CD4-positive, alpha-beta T cell (primary cell): ENCODE measurements at regions not wholly inside any gene's neighbourhood (a gene's known extent, or its start where the extent isn't known, plus 50 kb on each side); places are given as distances from the start of the nearest gene placed in this dataset.

Source experiments
- ATAC-seq: fragments of 200-7000 bp; cut with Tn5 transposase; one replicate; pipeline ENCODE4 v1.10.0; 2022; ENCODE audit warnings: mild to moderate bottlenecking; ENCODE audit not compliant: poor library complexity
- CTCF ChIA-PET: fragments of 350-600 bp; sonication (Branson Sonifier 250); formaldehyde crosslinking; loops from one replicate; lab custom pipeline; 2021; ENCODE audit warnings: antibody characterized with exemption, inconsistent platforms; lab: Charles Lee
- POLR2A ChIA-PET: fragments of 350-600 bp; sonication (Branson Sonifier 250); formaldehyde crosslinking; loops from one replicate; lab custom pipeline; 2021; ENCODE audit warnings: antibody characterized with exemption, inconsistent platforms; lab: Charles Lee
- DNase-seq, 14 experiments: peaks; one replicate each; pipeline ENCODE4 v3.0.0-alpha.2; 2013 to 2020; ENCODE audit warnings: mixed read lengths in 2 of 14
- H3K27ac ChIP-seq, 2 donors: one replicate each; pipeline versions ENCODE4 v1.5.1 to v1.7.0; 2013; ENCODE audit warnings: low read length in 2 of 2, low read depth in 1 of 2, mild to moderate bottlenecking in 1 of 2
- H3K27me3 ChIP-seq, 2 experiments: 1 replicate in 1 of 2; 2 replicates in 1 of 2; pipeline versions ENCODE4 v1.6.1 to v1.7.0; 2013; ENCODE audit warnings: low read length in 2 of 2, control low read depth in 1 of 2, mild to moderate bottlenecking in 1 of 2, moderate library complexity in 1 of 2; ENCODE audit not compliant: insufficient read depth in 2 of 2, control insufficient read depth in 1 of 2
- H3K36me3 ChIP-seq: one replicate; pipeline ENCODE4 v1.6.1; 2013; ENCODE audit warnings: low read length, control low read depth; ENCODE audit not compliant: insufficient read depth
- H3K4me1 ChIP-seq: one replicate; pipeline ENCODE4 v1.6.1; 2013; ENCODE audit warnings: low read length, control low read depth; ENCODE audit not compliant: insufficient read depth
- H3K4me3 ChIP-seq: one replicate; pipeline ENCODE4 v1.5.1; 2013; ENCODE audit warnings: mild to moderate bottlenecking, low read length, moderate library complexity
- H3K9me3 ChIP-seq, 2 experiments: 1 replicate in 1 of 2; 2 replicates in 1 of 2; pipeline versions ENCODE4 v1.6.1 to v1.7.0; 2013; ENCODE audit warnings: low read length in 2 of 2, mild to moderate bottlenecking in 2 of 2, control low read depth in 1 of 2, moderate library complexity in 1 of 2; ENCODE audit not compliant: control insufficient read depth in 1 of 2, insufficient read depth in 1 of 2
- H3K27ac Mint-ChIP-seq: one replicate; pipeline ENCODE4 v1.8.0; 2020; ENCODE audit warnings: mixed read lengths
- H3K27me3 Mint-ChIP-seq: one replicate; pipeline ENCODE4 v1.8.0; 2021; ENCODE audit warnings: mixed read lengths
- H3K36me3 Mint-ChIP-seq: one replicate; pipeline ENCODE4 v1.8.0; 2021; ENCODE audit warnings: low read depth, mixed read lengths
- H3K4me1 Mint-ChIP-seq: one replicate; pipeline ENCODE4 v1.8.0; 2021; ENCODE audit warnings: low read depth, mixed read lengths
- H3K4me3 Mint-ChIP-seq: one replicate; pipeline ENCODE4 v1.8.0; 2020; ENCODE audit warnings: mild to moderate bottlenecking, mixed read lengths
- H3K9me3 Mint-ChIP-seq: one replicate; pipeline ENCODE4 v1.8.0; 2020; ENCODE audit warnings: mixed read lengths
- intact Hi-C, 2 experiments: fragments of 100-400 bp; cut with DNase I in 1 of 2; cut with micrococcal nuclease in 1 of 2; formaldehyde crosslinking; loops; one replicate each; pipeline versions ENCODE4 v1.15.1 to v1.9.0; 2023 to 2025; cut with DNase I, micrococcal nuclease
- TF ChIP-seq, protein P1 (sequence below): fragments of 200-600 bp; IDR thresholded peaks from one replicate; pipeline ENCODE4 v1.8.0; 2022; ENCODE audit warnings: antibody characterized with exemption, mild to moderate bottlenecking

DNA sequence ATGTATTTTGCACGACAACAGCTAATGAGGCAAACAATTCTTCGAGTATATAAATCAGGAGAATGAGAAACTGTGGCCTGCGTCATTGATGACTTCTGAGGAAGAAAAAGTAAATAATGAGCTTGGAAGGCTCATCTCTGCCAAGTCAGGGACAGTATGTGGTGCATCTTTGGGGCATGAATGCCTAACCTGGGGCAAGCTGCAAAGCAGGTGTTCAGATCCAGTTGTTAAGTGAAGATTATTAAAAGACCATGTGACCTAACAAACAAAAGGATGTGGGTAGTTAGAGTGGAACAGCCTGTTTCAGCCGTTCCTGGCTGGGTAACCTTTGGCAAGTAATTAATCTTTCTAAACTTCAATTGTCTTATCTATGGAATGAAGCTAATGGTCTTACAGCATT is 93.0 kb downstream of the LYZL2 start:
- CTCF ChIA-PET: interaction anchor here (1.2 to 2.3 kb wide), 3 partner anchors 55 to 144 kb away, joined by 4 to 12 read pairs (median 5); no protein-coding TSS in a partner anchor
- intact Hi-C loops: loop anchor here in 1 of 2 experiments (5.0 kb wide), 1 partner anchor 46 kb away; no protein-coding TSS in a partner anchor
- H3K9me3 Mint-ChIP-seq: no peaks in the 10 kb centered on the region

DNA sequence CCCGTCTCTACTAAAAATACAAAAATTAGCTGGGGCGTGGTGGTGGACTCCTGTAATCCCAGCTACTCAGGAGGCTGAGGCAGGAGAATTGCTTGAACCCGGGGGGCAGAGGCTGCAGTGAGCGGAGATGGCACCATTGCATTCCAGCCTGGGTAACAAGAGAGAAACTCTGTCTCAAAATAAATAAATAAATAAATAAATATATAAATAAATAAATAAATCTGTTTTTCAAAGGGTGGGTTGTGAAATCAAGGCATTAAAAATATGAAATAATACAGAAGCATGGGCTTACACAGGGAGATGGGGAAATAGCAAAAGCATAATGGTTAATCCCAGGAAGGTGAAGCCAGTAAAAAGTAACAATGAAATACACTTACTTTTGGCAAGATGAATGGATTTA is 93.9 kb downstream of the LYZL2 start:
- ATAC-seq (no peak), DNase-seq (no peak)
- POLR2A ChIA-PET: no interaction called here
- CTCF ChIA-PET: interaction anchor here (1.2 kb wide), 1 partner anchor 125 kb away, joined by 4 read pairs; no protein-coding TSS in a partner anchor
- no peaks in the 10 kb centered on the region for H3K36me3 ChIP-seq
- peaks cover 16% of the 10 kb centered on the region for H3K4me1 ChIP-seq
- no peaks in the 10 kb centered on the region for H3K27me3 ChIP-seq
- H3K9me3 ChIP-seq: no peaks in the 10 kb centered on the region
- intact Hi-C loops: loop anchor here (2.0 to 5.0 kb wide), 2 partner anchors 47 to 55 kb away; no protein-coding TSS in a partner anchor
- Mint-ChIP-seq H3K27me3 (no peaks in the 10 kb centered on the region), H3K9me3 (no peaks in the 10 kb centered on the region), H3K27ac (no peak overlapping the region), H3K4me3 (no peak overlapping the region), H3K36me3 (no peaks in the 10 kb centered on the region), H3K4me1 (peaks cover 10% of the 10 kb centered on the region)
- TF ChIP-seq, protein P1, sequence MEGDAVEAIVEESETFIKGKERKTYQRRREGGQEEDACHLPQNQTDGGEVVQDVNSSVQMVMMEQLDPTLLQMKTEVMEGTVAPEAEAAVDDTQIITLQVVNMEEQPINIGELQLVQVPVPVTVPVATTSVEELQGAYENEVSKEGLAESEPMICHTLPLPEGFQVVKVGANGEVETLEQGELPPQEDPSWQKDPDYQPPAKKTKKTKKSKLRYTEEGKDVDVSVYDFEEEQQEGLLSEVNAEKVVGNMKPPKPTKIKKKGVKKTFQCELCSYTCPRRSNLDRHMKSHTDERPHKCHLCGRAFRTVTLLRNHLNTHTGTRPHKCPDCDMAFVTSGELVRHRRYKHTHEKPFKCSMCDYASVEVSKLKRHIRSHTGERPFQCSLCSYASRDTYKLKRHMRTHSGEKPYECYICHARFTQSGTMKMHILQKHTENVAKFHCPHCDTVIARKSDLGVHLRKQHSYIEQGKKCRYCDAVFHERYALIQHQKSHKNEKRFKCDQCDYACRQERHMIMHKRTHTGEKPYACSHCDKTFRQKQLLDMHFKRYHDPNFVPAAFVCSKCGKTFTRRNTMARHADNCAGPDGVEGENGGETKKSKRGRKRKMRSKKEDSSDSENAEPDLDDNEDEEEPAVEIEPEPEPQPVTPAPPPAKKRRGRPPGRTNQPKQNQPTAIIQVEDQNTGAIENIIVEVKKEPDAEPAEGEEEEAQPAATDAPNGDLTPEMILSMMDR: no peak
- H3K4me3 ChIP-seq: no peak overlapping the region
- H3K27ac ChIP-seq: no peak overlapping the region

More for the DNA sequence above, 93.0 kb downstream of the LYZL2 start:
- Histone ChIP-seq H3K4me3 (no peak overlapping the region), H3K4me1 (peaks cover 15% of the 10 kb centered on the region), H3K27me3 (no peaks in the 10 kb centered on the region), H3K27ac (no peak overlapping the region), H3K36me3 (no peaks in the 10 kb centered on the region), H3K9me3 (no peaks in the 10 kb centered on the region)
- ATAC-seq: no peak
- Mint-ChIP-seq H3K4me1 (peaks cover 10% of the 10 kb centered on the region), H3K27me3 (no peaks in the 10 kb centered on the region), H3K27ac (no peak overlapping the region), H3K36me3 (no peaks in the 10 kb centered on the region), H3K4me3 (no peak overlapping the region)
- DNase-seq: no peak
- POLR2A ChIA-PET: interaction anchor here (0.6 kb wide), 1 partner anchor 106 kb away, joined by 4 read pairs; no protein-coding TSS in a partner anchor
- TF ChIP-seq, protein P1: no peak

DNA sequence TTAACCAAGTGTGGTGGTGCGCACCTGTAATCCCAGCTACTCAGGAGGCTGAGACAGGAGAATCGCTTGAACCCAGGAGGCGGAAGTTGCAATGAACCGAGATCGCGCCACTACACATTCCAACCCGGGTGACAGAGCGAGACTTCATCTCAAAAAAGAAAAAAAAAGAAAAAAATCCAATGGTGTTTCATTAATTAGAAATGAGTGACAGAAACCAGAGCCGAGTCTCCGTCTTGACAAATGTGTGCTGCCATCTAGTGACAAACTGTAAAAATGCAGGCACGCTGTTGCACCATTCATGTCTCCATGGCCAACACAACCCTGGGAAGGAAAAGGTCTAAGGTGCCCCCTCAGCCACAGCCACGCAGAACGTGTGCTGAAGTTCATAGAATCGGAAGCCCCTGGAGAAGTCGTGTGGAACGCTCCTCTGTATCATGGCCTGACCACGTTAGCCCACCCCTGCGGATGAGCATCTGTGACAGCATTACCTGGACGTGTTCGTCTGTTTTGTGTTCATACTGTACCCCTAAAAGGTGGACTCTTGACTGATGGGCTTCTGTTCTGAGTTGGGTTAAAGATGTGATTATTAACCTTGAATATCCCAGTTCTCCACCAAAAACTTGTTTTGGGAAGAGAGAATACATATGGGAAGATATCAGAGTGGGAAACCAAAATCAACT is 94.9 kb downstream of the LYZL2 start:
- Mint-ChIP-seq H3K4me1 (peaks cover 20% of the 10 kb centered on the region), H3K27ac (no peak overlapping the region), H3K9me3 (no peaks in the 10 kb centered on the region), H3K27me3 (no peaks in the 10 kb centered on the region), H3K4me3 (no peak overlapping the region), H3K36me3 (no peaks in the 10 kb centered on the region)
- H3K9me3 ChIP-seq: no peaks in the 10 kb centered on the region
- no peaks in the 10 kb centered on the region for H3K36me3 ChIP-seq
- DNase-seq: peak; percentile 52 to 89 (median 66)
- H3K27me3 ChIP-seq: no peaks in the 10 kb centered on the region
- CTCF ChIA-PET: interaction anchor here (1.3 to 2.2 kb wide), 2 partner anchors 121 to 143 kb away, joined by 3 to 14 read pairs; no protein-coding TSS in a partner anchor
- no peak overlapping the region for H3K4me3 ChIP-seq
- TF ChIP-seq, protein P1: peak; percentile 87
- H3K27ac ChIP-seq: no peak overlapping the region
- intact Hi-C loops: loop anchor here (1.0 to 5.0 kb wide), 7 partner anchors 48 to 537 kb away; partner anchors contain the start of gene MAP3K8 (in 1 of the 2)
- H3K4me1 ChIP-seq: peaks cover 19% of the 10 kb centered on the region
- ATAC-seq: peak; percentile 39
- POLR2A ChIA-PET: no interaction called here
